ENCODE measurements at regions not wholly inside any gene's neighbourhood (a gene's known extent, or its start where the extent isn't known, plus 50 kb on each side); places are given as distances from the start of the nearest gene placed in this dataset.

DNA sequence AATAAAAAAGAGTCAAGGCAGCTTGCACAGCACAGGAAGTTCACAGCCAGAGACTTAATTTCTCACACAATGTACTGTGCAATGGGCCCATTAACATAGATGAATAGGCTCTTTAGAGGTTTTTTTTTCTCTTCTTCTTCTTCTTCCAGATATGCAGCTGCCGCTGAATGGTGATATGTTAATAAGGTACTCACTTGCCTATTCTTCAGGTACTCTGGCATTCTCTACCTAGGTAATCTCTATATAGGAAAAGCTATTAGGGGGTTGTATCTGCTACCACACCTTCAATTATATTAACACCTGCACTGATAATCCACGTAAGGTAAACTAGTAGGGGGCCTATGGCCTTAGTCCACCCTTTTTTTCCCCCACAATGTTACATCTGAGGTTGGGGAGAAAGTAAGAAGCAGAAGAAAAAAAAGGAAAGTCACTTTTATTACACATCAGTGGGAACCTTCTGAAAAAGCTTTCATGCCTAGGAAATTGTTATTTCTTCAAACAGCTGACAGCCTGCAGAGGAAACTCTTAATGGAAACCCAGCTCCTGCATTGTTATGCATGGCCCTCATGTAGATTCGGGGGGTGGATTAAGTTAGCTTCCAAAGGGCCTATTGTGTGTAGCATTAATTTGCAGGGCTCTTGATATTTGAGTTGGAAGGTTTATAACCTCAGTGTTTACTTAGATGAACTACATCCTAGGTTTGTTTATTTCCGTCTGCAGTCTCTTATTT is 525.5 kb downstream of the ZIC1 start:
- no peak overlapping the region for H3K4me3 ChIP-seq (ENCODE audit: low read depth, low read length)
- DNase-seq = no peak
- no peaks in the 10 kb centered on the region for H3K4me1 ChIP-seq
- no peaks in the 10 kb centered on the region for H3K36me3 ChIP-seq
- TF ChIP-seq CTCF (IDR thresholded peaks at IDR 0.05; ENCODE audit: low read depth, low read length) = no peak
- no peaks in the 10 kb centered on the region for H3K27me3 ChIP-seq
- no peaks in the 10 kb centered on the region for H3K9me3 ChIP-seq

- Histone ChIP-seq H3K4me1 (peaks cover 3% of the 10 kb centered on the region), H3K9me3 (no peaks in the 10 kb centered on the region), H3K4me3 (ENCODE audit: low read depth, low read length) (no peak overlapping the region), H3K27me3 (no peaks in the 10 kb centered on the region), H3K36me3 (no peaks in the 10 kb centered on the region)
- DNase-seq = no peak
- no peak for TF ChIP-seq CTCF (IDR thresholded peaks at IDR 0.05; ENCODE audit: low read depth, low read length)
These were observed 528.2 kb downstream of the ZIC1 start for GRCh38 chr3:147937341-147937740.

DNA sequence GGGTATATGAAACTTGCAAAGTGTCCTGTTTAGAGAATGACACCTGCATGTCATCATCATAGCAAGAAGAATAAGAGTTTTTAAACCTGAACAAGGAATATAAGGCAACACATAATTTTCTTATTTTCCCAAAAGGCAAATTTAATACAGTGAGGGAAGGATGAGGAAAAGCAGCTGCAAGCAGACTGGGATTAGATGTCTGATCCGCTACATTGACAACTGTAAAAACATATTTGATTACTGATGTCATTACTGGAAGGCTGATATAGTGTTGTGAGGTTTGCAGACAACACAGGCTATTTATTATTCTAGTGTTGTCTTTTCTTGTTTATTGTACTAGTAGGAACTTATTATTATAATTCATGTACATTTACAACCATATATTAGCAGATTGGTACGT is 528.7 kb downstream of the ZIC1 start:
- Histone ChIP-seq H3K4me1 (peaks cover 5% of the 10 kb centered on the region), H3K9me3 (no peaks in the 10 kb centered on the region), H3K27me3 (no peaks in the 10 kb centered on the region), H3K36me3 (no peaks in the 10 kb centered on the region), H3K4me3 (ENCODE audit: low read depth, low read length) (no peak overlapping the region)
- no peak for TF ChIP-seq CTCF (IDR thresholded peaks at IDR 0.05; ENCODE audit: low read depth, low read length)
- DNase-seq = no peak

GRCh38 chr3:147939425-147939824 is 530.3 kb downstream of the ZIC1 start:
- H3K27me3 ChIP-seq = no peaks in the 10 kb centered on the region
- H3K4me3 ChIP-seq (ENCODE audit: low read depth, low read length) = no peak overlapping the region
- H3K9me3 ChIP-seq = no peaks in the 10 kb centered on the region
- peaks cover 5% of the 10 kb centered on the region for H3K4me1 ChIP-seq
- no peak for TF ChIP-seq CTCF (IDR thresholded peaks at IDR 0.05; ENCODE audit: low read depth, low read length)
- no peaks in the 10 kb centered on the region for H3K36me3 ChIP-seq
- DNase-seq = no peak

DNA sequence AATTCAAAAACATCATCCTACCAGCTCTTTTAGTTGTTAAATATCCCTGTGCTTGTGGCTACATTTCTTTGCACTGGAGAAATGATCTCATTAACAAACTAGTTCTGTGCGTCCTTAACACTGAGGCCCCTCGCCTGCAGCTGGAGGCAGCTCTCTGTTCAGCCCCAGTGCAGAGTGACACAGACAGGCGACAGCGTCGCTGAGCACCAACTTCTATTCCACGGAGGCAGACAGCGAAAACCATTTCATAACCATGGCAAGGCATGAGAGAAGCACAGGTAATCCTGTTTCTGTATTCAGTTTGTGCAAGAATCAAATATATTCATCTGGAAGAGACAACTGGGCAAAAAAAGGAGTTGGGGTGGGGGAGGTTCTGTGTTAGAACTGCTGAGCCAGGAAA is 530.7 kb downstream of the ZIC1 start:
- no peaks in the 10 kb centered on the region for H3K36me3 ChIP-seq
- DNase-seq = no peak
- no peak for TF ChIP-seq CTCF (IDR thresholded peaks at IDR 0.05; ENCODE audit: low read depth, low read length)
- no peaks in the 10 kb centered on the region for H3K27me3 ChIP-seq
- peaks cover 5% of the 10 kb centered on the region for H3K4me1 ChIP-seq
- no peak overlapping the region for H3K4me3 ChIP-seq (ENCODE audit: low read depth, low read length)
- H3K9me3 ChIP-seq = no peaks in the 10 kb centered on the region

DNA sequence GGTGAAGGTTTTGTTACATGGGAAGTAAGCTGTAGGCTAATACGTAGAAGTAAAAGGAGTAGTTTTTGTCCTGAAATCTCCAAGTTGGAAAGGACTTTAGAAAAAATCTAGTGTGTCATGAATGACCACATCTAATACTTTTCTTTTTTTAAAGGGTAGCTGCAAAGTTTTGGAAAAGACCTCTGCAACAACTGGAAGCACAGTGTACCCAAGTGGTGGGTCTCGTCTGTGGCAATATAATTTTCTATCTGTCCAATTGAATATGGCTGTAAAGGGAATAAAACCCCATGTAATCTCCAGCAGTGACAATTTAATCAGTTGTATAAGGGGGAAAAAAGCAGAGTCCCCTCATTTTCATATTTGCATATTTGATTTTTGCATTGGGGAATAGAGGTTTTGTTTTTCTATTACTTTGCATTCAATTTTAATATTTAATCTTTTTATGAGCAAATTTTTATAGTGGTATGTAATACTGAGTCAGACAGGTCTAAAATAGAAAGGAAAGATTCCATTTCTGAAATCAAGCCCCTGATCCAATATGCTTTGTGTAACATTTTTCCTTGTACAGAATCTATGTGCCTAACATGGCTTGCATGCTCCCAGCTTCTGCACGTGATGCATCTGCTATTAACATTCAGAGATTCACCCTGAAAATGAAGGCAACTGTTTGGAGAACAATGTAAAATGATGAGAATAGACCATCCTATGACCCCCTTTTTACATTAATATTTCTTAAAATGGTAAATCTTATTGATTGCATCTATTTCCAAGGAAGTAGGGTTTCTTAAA is 531.4 kb downstream of the ZIC1 start:
- no peak for DNase-seq
- TF ChIP-seq CTCF (IDR thresholded peaks at IDR 0.05; ENCODE audit: low read depth, low read length) = no peak
- Histone ChIP-seq H3K4me1 (peaks cover 6% of the 10 kb centered on the region), H3K36me3 (no peaks in the 10 kb centered on the region), H3K27me3 (no peaks in the 10 kb centered on the region), H3K9me3 (no peaks in the 10 kb centered on the region), H3K4me3 (ENCODE audit: low read depth, low read length) (no peak overlapping the region)
